Activated naive CD4-positive, alpha-beta T cell treated with anti-CD3 and anti-CD28 coated beads for 36 hours (primary cell): ENCODE measurements at regions not wholly inside any gene's neighbourhood (a gene's known extent, or its start where the extent isn't known, plus 50 kb on each side); places are given as distances from the start of the nearest gene placed in this dataset.
A peak's percentile ranks its signal among the peaks of the same experiment; 100 is the strongest.
"Not testable (repeated sequence)": the region's sequence is repeated elsewhere in the genome, so short reads cannot be mapped to it uniquely, and the experiment has no call there.

Experiments
- CTCF ChIA-PET: fragments of 350-600 bp; sonication (Branson Sonifier 250); formaldehyde crosslinking; loops from one replicate; lab custom pipeline; 2021; ENCODE audit warnings: antibody characterized with exemption; lab: Charles Lee
- DNase-seq: peaks from one replicate; pipeline ENCODE4 v3.0.0-alpha.2; 2020
- H3K27ac Mint-ChIP-seq: one replicate; pipeline ENCODE4 v1.8.0; 2021; ENCODE audit warnings: mild to moderate bottlenecking, mixed read lengths
- H3K27me3 Mint-ChIP-seq: one replicate; pipeline ENCODE4 v1.8.0; 2021; ENCODE audit warnings: low read depth, mixed read lengths
- H3K36me3 Mint-ChIP-seq: one replicate; pipeline ENCODE4 v1.8.0; 2021; ENCODE audit warnings: low read depth, mixed read lengths
- H3K4me1 Mint-ChIP-seq: one replicate; pipeline ENCODE4 v1.8.0; 2021; ENCODE audit warnings: low read depth, mixed read lengths
- H3K4me3 Mint-ChIP-seq: one replicate; pipeline ENCODE4 v1.8.0; 2021; ENCODE audit warnings: mild to moderate bottlenecking, moderate library complexity, mixed read lengths
- H3K9me3 Mint-ChIP-seq: one replicate; pipeline ENCODE4 v1.8.0; 2021; ENCODE audit warnings: mixed read lengths
- intact Hi-C: fragments of 100-400 bp; cut with micrococcal nuclease; formaldehyde crosslinking; loops from one replicate; pipeline ENCODE4 v1.15.1; 2023

GRCh38 chrX:77014377-77015372 is 432.5 kb upstream of the FGF16 start:
- Mint-ChIP-seq H3K27me3 (peaks cover 2% of the 10 kb centered on the region), H3K4me1 (no peaks in the 10 kb centered on the region), H3K27ac (no peak overlapping the region), H3K9me3 (no peaks in the 10 kb centered on the region), H3K4me3 (no peak overlapping the region), H3K36me3 (no peaks in the 10 kb centered on the region)
- CTCF ChIA-PET, result no interaction called here
- intact Hi-C loops, result no loop called here
- no peak for DNase-seq

- DNase-seq, result no peak
- H3K9me3 Mint-ChIP-seq, result no peaks in the 10 kb centered on the region
- H3K4me3 Mint-ChIP-seq, result no peak overlapping the region
- intact Hi-C loops, result no loop called here
- no peaks in the 10 kb centered on the region for H3K27me3 Mint-ChIP-seq
- H3K4me1 Mint-ChIP-seq, result no peaks in the 10 kb centered on the region
- H3K27ac Mint-ChIP-seq, result no peak overlapping the region
- H3K36me3 Mint-ChIP-seq, result no peaks in the 10 kb centered on the region
- CTCF ChIA-PET, result no interaction called here
Measured at GRCh38 chrX:77017093-77017492, 430.1 kb upstream of the FGF16 start.

- H3K4me3 Mint-ChIP-seq, H3K27ac Mint-ChIP-seq, H3K4me1 Mint-ChIP-seq, H3K36me3 Mint-ChIP-seq, intact Hi-C loops, H3K9me3 Mint-ChIP-seq, CTCF ChIA-PET: not testable (repeated sequence)
- peak; percentile 4 for DNase-seq
- peaks cover 18% of the 10 kb centered on the region for H3K27me3 Mint-ChIP-seq
Measured at GRCh38 chrX:77046180-77046810, 400.9 kb upstream of the FGF16 start.

GRCh38 chrX:77060572-77060971 is 386.6 kb upstream of the FGF16 start:
- no peaks in the 10 kb centered on the region for H3K36me3 Mint-ChIP-seq
- DNase-seq, result no peak
- no peak overlapping the region for H3K4me3 Mint-ChIP-seq
- no peak overlapping the region for H3K27ac Mint-ChIP-seq
- intact Hi-C loops, result no loop called here
- CTCF ChIA-PET, result no interaction called here
- H3K27me3 Mint-ChIP-seq, result no peaks in the 10 kb centered on the region
- H3K4me1 Mint-ChIP-seq, result no peaks in the 10 kb centered on the region
- no peaks in the 10 kb centered on the region for H3K9me3 Mint-ChIP-seq

GRCh38 chrX:77061022-77061421 is 386.2 kb upstream of the FGF16 start:
- Mint-ChIP-seq H3K27me3 (no peaks in the 10 kb centered on the region), H3K4me3 (no peak overlapping the region), H3K9me3 (no peaks in the 10 kb centered on the region), H3K27ac (no peak overlapping the region), H3K4me1 (no peaks in the 10 kb centered on the region), H3K36me3 (no peaks in the 10 kb centered on the region)
- no peak for DNase-seq
- CTCF ChIA-PET, result no interaction called here
- intact Hi-C loops, result no loop called here

GRCh38 chrX:77061545-77061944 is 385.6 kb upstream of the FGF16 start:
- DNase-seq, result no peak
- H3K36me3 Mint-ChIP-seq, result no peaks in the 10 kb centered on the region
- intact Hi-C loops, result no loop called here
- H3K4me1 Mint-ChIP-seq, result no peaks in the 10 kb centered on the region
- CTCF ChIA-PET, result no interaction called here
- H3K9me3 Mint-ChIP-seq, result no peaks in the 10 kb centered on the region
- no peaks in the 10 kb centered on the region for H3K27me3 Mint-ChIP-seq
- no peak overlapping the region for H3K4me3 Mint-ChIP-seq
- H3K27ac Mint-ChIP-seq, result no peak overlapping the region

GRCh38 chrX:77065896-77066295 is 381.3 kb upstream of the FGF16 start:
- DNase-seq, result no peak
- Mint-ChIP-seq H3K4me3 (no peak overlapping the region), H3K36me3 (no peaks in the 10 kb centered on the region), H3K9me3 (no peaks in the 10 kb centered on the region), H3K27ac (no peak overlapping the region), H3K27me3 (peaks cover 3% of the 10 kb centered on the region), H3K4me1 (peaks cover 9% of the 10 kb centered on the region)
- CTCF ChIA-PET, result no interaction called here
- intact Hi-C loops, result no loop called here

- Mint-ChIP-seq H3K27ac (no peak overlapping the region), H3K36me3 (no peaks in the 10 kb centered on the region), H3K9me3 (no peaks in the 10 kb centered on the region), H3K27me3 (peaks cover 3% of the 10 kb centered on the region), H3K4me1 (peaks cover 9% of the 10 kb centered on the region), H3K4me3 (peak overlapping the region; percentile 6)
- no peak for DNase-seq
- intact Hi-C loops, result no loop called here
- CTCF ChIA-PET, result no interaction called here
Measured at GRCh38 chrX:77070202-77070918, 376.8 kb upstream of the FGF16 start.

GRCh38 chrX:77076896-77077295 is 370.3 kb upstream of the FGF16 start:
- Mint-ChIP-seq H3K27me3 (peaks cover 4% of the 10 kb centered on the region), H3K4me1 (no peaks in the 10 kb centered on the region), H3K9me3 (peaks cover 6% of the 10 kb centered on the region), H3K4me3 (no peak overlapping the region), H3K27ac (no peak overlapping the region), H3K36me3 (no peaks in the 10 kb centered on the region)
- CTCF ChIA-PET, result no interaction called here
- intact Hi-C loops, result no loop called here
- no peak for DNase-seq

- H3K27me3 Mint-ChIP-seq, H3K9me3 Mint-ChIP-seq, H3K4me3 Mint-ChIP-seq, H3K27ac Mint-ChIP-seq, H3K4me1 Mint-ChIP-seq, intact Hi-C loops, DNase-seq, H3K36me3 Mint-ChIP-seq, CTCF ChIA-PET: not testable (repeated sequence)
Measured at GRCh38 chrX:77081237-77081636, 366.0 kb upstream of the FGF16 start.

- H3K36me3 Mint-ChIP-seq, result no peaks in the 10 kb centered on the region
- no peaks in the 10 kb centered on the region for H3K27me3 Mint-ChIP-seq
- intact Hi-C loops, result no loop called here
- H3K4me1 Mint-ChIP-seq, result no peaks in the 10 kb centered on the region
- peaks cover 7% of the 10 kb centered on the region for H3K9me3 Mint-ChIP-seq
- no peak overlapping the region for H3K4me3 Mint-ChIP-seq
- no peak for DNase-seq
- no peak overlapping the region for H3K27ac Mint-ChIP-seq
- CTCF ChIA-PET, result no interaction called here
Measured at GRCh38 chrX:77085372-77085771, 361.8 kb upstream of the FGF16 start.

GRCh38 chrX:77087529-77088169 is 359.5 kb upstream of the FGF16 start:
- no peaks in the 10 kb centered on the region for H3K27me3 Mint-ChIP-seq
- H3K36me3 Mint-ChIP-seq, result no peaks in the 10 kb centered on the region
- H3K27ac Mint-ChIP-seq, result no peak overlapping the region
- intact Hi-C loops, result no loop called here
- CTCF ChIA-PET, result no interaction called here
- no peak overlapping the region for H3K4me3 Mint-ChIP-seq
- H3K4me1 Mint-ChIP-seq, result no peaks in the 10 kb centered on the region
- DNase-seq, result no peak
- H3K9me3 Mint-ChIP-seq, result no peaks in the 10 kb centered on the region
